ENCODE measurements at regions not wholly inside any gene's neighbourhood (a gene's known extent, or its start where the extent isn't known, plus 50 kb on each side); places are given as distances from the start of the nearest gene placed in this dataset.

- TF ChIP-seq CTCF (conservative IDR thresholded peaks at IDR 0.05; ENCODE audit: control insufficient read depth, insufficient read depth, low read depth, low read length): no peak
- no peak overlapping the region for H3K4me3 ChIP-seq (ENCODE audit: control insufficient read depth, low read depth, low read length)
- no peak for DNase-seq (ENCODE audit: low read depth)
Measured at GRCh38 chr2:52749764-52750163, 1017.8 kb upstream of the CHAC2 start.

- no peak overlapping the region for H3K4me3 ChIP-seq (ENCODE audit: control insufficient read depth, low read depth, low read length)
- DNase-seq (ENCODE audit: low read depth): no peak
- no peak for TF ChIP-seq CTCF (conservative IDR thresholded peaks at IDR 0.05; ENCODE audit: control insufficient read depth, insufficient read depth, low read depth, low read length)
Measured at GRCh38 chr2:52745144-52745543, 1022.5 kb upstream of the CHAC2 start.

GRCh38 chr2:52732849-52733395, 1034.7 kb upstream of the CHAC2 start:
- DNase-seq (ENCODE audit: low read depth): no peak
- H3K4me3 ChIP-seq (ENCODE audit: control insufficient read depth, low read depth, low read length): no peak overlapping the region
- TF ChIP-seq CTCF (conservative IDR thresholded peaks at IDR 0.05; ENCODE audit: control insufficient read depth, insufficient read depth, low read depth, low read length): no peak

- TF ChIP-seq CTCF (conservative IDR thresholded peaks at IDR 0.05; ENCODE audit: control insufficient read depth, insufficient read depth, low read depth, low read length): no peak
- DNase-seq (ENCODE audit: low read depth): no peak
- H3K4me3 ChIP-seq (ENCODE audit: control insufficient read depth, low read depth, low read length): no peak overlapping the region
Measured at GRCh38 chr2:52724585-52724984, 1043.0 kb upstream of the CHAC2 start.

- H3K4me3 ChIP-seq (ENCODE audit: control insufficient read depth, low read depth, low read length): no peak overlapping the region
- no peak for TF ChIP-seq CTCF (conservative IDR thresholded peaks at IDR 0.05; ENCODE audit: control insufficient read depth, insufficient read depth, low read depth, low read length)
- no peak for DNase-seq (ENCODE audit: low read depth)
Measured at GRCh38 chr2:52717836-52718235, 1049.8 kb upstream of the CHAC2 start.

GRCh38 chr2:52710810-52711618, 1056.6 kb upstream of the CHAC2 start:
- no peak for DNase-seq (ENCODE audit: low read depth)
- TF ChIP-seq CTCF (conservative IDR thresholded peaks at IDR 0.05; ENCODE audit: control insufficient read depth, insufficient read depth, low read depth, low read length): no peak
- H3K4me3 ChIP-seq (ENCODE audit: control insufficient read depth, low read depth, low read length): no peak overlapping the region
